Uterus (tissue), 2 donors: ENCODE measurements at regions not wholly inside any gene's neighbourhood (a gene's known extent, or its start where the extent isn't known, plus 50 kb on each side); places are given as distances from the start of the nearest gene placed in this dataset.

ENCODE experiments used
- POLR2A ChIP-seq, 2 donors: fragments of 450-650 bp; IDR thresholded peaks; one replicate each; pipeline ENCODE4 v1.6.1; 2016; ENCODE audit warnings: antibody characterized with exemption in 2 of 2, mild to moderate bottlenecking in 1 of 2, moderate library complexity in 1 of 2
- TF ChIP-seq, protein P1 (sequence below), 4 experiments: fragments of 200-600 bp in 2 of 4; fragments of 450-650 bp in 2 of 4; sonication (generic) in 2 of 4; IDR thresholded peaks; one replicate each; pipeline ENCODE4 v1.5.1; 2016 to 2019; ENCODE audit warnings: antibody characterized with exemption in 4 of 4, mild to moderate bottlenecking in 2 of 4, moderate library complexity in 1 of 4

DNA sequence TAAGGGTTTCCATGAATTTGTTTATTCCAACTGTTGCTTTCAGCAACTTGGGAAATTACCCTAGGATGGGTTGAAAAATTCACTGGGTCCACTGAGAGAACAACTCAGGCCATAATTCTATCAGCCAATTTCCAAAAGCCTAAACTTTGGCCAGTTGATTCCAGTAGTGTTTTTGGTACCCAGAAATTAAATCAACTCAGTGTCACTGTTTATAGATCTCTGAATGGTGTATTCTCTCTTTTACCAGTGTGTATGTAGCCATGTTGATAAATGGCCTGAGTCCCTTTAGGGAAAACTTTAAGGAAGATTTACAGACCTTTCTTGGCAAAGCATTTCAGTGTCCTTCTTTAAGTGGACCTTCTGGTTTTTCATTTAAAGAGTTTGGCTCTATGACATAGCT is 636.4 kb downstream of the OTOL1 start:
- TF ChIP-seq, protein P1, sequence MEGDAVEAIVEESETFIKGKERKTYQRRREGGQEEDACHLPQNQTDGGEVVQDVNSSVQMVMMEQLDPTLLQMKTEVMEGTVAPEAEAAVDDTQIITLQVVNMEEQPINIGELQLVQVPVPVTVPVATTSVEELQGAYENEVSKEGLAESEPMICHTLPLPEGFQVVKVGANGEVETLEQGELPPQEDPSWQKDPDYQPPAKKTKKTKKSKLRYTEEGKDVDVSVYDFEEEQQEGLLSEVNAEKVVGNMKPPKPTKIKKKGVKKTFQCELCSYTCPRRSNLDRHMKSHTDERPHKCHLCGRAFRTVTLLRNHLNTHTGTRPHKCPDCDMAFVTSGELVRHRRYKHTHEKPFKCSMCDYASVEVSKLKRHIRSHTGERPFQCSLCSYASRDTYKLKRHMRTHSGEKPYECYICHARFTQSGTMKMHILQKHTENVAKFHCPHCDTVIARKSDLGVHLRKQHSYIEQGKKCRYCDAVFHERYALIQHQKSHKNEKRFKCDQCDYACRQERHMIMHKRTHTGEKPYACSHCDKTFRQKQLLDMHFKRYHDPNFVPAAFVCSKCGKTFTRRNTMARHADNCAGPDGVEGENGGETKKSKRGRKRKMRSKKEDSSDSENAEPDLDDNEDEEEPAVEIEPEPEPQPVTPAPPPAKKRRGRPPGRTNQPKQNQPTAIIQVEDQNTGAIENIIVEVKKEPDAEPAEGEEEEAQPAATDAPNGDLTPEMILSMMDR (IDR thresholded peaks at IDR 0.05), result no peak
- no peak for TF ChIP-seq POLR2A (IDR thresholded peaks at IDR 0.05)
